ENCODE measurements at regions not wholly inside any gene's neighbourhood (a gene's known extent, or its start where the extent isn't known, plus 50 kb on each side); places are given as distances from the start of the nearest gene placed in this dataset.

DNA sequence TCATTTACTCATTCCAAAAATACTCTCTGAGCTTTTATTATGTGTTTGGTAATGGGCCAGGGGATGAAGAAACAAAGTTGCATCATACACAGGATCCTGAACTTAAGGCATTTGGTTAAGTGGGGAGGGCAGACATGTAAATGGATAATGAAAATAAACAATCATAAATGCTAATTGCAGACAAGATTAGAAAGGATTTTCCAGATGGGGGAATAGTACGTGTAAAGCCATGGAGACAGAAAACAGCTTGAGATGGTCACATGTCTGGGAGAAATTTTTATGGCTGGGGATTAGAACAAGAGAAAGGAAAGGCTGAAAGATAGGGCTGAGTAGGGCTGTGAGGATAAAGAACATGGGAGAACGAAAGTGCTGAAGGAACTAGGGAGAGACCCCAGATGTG lies 534.3 kb upstream of the LARGE1 start:
- no peak for DNase-seq

- no peak for DNase-seq
Observed at GRCh38 chr22:34462795-34463194, 542.5 kb upstream of the LARGE1 start.

DNA sequence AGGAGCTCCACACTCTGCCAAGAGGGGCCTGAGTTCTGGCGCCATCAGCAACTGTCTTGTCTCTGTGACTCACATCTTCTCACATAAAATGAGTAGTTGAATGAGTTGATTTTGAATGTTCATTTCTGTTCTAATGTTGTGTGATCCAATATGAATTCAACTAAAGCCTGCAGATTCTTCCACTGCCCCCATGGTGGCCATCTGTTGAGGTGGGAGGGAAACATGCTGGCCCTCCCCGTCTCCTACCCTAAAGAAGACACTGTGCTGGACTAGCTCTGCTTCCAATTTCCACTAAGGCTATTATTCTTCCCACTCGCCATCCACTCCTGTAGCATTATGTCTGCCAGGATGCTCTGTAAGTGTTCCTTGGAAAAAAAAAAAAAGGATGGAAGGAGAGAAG lies 555.6 kb upstream of the LARGE1 start:
- no peak for DNase-seq

DNA sequence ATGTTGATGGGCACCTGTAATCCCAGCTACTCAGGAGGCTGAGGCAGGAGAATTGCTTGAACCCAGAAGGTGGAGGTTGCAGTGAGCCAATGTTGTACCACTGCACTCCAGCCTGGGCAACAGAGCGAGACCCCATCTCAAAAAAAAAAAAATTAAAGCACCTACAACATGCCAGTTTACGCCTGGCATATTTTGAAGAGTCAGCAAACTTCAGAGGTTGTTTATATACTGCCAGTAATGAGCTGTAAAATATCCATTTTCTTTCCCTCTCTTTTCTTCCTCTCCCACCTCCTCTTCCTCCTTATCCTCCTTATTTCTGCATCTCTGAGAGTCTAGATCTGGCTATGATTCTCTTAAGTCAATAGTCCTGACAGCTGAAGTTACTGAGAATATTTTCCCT lies 556.5 kb upstream of the LARGE1 start:
- no peak for DNase-seq

GRCh38 chr22:34481090-34481489 lies 560.8 kb upstream of the LARGE1 start:
- no peak for DNase-seq

DNA sequence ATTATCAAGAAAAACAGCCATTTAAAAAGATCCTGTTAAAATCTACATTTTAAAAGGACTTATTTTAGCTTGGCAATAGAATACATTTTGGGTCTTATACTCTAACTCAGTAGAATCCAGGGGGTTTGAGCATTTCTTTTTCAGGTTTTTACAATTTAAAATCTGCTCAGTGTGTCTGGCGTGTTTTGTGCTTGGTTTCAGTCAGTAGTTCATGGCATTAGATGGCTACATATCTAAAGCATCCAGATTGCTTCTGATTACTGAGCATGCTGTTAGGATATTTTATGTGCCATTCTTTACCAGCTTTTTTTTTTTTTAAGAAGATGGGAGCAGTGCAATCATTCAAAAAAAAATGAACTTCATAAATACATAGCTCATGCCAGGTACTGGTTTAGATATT lies 566.1 kb upstream of the LARGE1 start:
- no peak for DNase-seq

DNA sequence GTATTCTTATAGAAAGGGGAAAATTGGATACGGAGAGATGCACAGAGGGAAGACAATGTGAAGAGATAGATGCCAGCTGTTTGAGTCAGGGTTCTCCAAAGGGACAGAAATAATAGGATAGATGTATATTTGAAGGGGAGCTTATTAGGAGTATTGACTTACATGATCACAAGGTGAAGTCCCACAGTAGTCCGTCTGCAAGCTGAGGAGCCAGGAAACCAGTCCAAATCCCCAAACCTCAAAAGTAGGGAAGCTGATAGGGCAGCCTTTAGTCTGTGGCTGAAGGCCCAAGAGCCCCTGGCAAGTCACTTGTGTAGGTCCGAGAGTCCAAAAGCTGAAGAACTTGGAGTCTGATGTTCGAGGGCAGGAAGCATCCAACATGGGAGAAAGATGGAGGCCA lies 569.6 kb upstream of the LARGE1 start:
- DNase-seq: no peak

GRCh38 chr22:34490886-34491285 lies 570.6 kb upstream of the LARGE1 start:
- no peak for DNase-seq

GRCh38 chr22:34493486-34493885 lies 572.5 kb upstream of the ISX start:
- no peak for DNase-seq

DNA sequence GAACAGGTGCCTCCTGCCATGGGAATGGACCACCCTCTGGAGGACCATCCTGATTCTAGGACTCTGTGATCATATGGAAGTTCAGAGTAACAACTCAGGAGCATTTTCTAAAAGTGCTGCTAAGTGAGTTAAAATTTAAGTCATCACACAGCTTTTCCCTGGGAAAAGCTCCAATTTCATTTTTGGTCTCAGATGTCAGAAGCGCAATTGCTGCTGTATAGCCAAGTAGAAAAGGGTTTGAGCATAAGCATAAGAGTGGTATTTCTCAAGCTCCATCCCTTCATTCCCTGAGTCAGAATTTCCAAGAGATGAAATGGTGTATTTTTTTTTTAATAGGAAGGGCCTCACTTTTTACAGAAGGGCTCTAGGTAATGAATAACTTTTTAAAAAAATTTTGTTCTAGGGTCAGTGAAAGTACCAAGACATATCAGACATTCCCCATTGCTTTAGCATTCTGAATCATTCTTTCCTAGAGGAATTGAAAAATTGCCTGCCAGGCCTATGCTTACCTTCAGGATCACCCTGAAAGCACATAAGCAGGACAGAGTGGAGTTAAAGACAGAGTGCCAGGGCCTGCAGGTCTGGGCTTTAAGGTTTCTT lies 564.5 kb upstream of the ISX start:
- DNase-seq: no peak

GRCh38 chr22:34502821-34503220 lies 563.1 kb upstream of the ISX start:
- DNase-seq: no peak

DNA sequence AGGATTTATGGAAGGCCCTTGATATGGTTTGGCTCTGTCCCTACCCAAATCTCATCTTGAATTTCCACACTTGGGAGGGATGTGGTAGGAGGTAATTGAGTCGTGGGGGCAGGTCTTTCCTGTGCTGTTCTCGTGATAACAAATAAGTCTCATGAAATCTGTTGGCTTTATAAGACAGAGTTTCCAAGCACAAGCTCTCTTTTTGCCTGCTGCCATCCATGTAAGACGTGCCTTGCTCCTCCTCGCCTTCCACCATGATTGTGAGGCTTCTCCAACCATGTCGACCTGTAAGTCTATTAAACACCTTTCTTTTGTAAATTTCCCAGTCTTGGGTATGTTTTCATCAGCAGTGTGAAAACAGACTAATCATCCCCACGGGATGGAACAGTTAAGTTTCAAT lies 557.2 kb upstream of the ISX start:
- no peak for DNase-seq

DNA sequence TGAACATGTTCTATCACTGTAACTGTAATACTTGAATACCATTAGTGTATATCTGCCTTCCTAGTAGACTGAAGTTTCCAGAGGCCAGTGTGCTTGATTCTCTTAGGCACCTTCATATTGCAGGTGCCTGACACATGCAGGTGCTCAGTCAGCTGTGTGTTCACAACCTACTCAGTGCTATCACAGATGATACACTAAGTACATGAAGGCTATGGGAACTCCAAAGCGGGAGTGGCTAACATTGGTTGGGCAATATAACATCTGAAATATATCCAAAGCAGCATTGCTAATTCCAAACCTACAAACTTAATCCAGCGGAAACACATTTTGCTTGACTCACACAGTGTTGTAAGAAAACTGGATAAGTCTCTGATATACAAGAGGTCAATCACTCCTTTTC lies 539.3 kb upstream of the ISX start:
- no peak for DNase-seq

GRCh38 chr22:34534101-34534500 lies 531.9 kb upstream of the ISX start:
- no peak for DNase-seq

GRCh38 chr22:34567367-34567766 lies 498.6 kb upstream of the ISX start:
- DNase-seq: no peak

GRCh38 chr22:34570408-34570807 lies 495.6 kb upstream of the ISX start:
- no peak for DNase-seq

DNA sequence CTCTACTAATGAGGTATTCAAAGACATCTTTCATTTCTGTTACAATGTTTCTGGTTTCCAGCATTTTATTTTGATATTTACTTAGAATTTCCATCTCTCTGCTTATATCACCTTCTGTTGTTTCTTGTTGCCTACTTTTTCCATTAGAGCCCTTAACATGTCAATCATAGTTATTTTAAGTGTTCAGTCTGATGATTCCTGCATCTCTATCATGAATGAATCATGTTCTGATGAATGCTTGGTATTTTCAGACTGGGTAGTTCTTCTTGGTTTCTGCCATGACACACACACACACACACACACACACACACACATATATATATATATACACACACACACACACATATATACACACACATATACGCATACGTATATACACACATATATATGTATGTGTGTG lies 486.4 kb upstream of the ISX start:
- no peak for DNase-seq

GRCh38 chr22:34587357-34588356 lies 478.3 kb upstream of the ISX start:
- no peak for DNase-seq

DNA sequence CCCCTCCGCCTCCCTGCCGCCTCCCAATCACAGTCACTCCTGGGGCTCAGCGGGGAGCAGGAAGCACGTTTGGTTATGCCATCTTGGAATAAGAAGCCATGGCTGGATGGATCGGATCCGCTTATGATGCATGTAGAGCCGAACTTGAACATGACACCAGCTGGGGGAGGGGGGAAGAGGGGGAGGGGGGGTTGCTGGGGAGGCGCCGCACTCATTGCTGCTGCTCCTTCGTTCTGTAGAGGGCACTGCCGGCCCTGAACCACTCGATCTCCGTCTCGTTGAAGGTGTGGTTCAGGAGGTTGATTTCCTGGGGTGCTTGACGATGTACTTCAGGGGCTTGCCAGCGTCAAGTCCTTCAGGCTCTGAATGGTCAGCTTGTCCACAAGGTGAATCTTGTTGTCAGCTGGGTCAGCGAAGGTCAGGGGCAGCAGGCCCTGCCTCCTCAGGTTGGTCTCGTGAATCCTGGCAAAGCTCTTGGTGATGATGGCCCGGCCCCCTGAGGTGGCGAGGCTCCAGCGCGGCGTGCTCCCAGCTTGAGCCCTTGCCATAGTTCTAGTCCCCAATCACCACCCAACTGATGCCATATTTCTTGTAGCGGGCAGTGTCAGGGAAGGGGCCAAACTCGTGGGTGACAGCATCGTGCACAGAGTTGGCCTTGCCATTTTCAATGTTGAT lies 476.9 kb upstream of the ISX start:
- DNase-seq: no peak

DNA sequence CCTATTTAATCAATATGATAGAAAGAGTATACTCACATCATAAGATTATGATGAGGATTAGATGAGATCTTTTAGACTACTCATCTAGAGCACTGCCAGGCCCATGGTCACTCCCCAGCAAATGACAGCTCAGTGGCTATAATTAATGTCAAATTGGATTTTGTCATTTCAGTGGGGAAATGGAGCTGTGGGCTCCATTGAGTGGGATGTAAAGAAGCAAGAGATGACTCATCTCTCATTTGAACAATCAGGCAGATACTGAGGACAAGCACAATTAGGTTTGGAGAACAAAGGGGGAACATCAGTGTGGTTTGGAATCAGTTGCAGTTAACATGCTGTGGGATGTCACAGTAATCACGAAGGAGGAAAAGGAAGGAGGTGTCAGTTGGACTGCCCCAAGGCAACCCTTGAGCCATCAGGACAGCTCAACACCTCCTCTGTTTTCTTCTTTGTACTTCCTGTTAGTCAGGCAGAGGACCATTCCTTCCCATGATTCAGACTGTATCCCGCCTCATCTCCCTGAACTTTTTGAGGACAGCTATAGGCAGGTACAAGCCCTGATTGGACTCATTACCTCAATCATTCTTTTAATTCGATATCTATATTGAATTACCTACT lies 473.7 kb upstream of the ISX start:
- no peak for DNase-seq

- no peak for DNase-seq
Observed at GRCh38 chr22:34599567-34599966, 466.4 kb upstream of the ISX start.

GRCh38 chr22:34604312-34604711 lies 461.6 kb upstream of the ISX start:
- DNase-seq: no peak

DNA sequence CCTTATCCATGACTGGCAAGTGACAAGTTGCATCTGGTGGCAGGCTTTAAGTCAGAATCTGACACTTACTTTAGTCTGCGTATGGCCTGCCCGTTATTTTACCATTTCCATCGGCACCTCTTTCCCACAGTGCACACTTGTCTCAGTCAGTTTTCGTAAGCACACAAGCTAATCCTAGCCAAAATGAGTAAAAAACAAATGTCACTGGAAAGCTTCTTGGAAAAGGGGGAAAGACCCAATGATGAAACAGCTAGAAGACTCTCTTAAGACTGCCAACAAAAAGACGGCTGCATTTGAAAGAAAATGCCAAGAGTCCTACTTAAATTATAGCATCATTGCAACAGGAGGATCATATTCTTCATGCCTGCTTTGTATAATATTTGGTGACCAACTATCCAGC lies 457.9 kb upstream of the ISX start:
- DNase-seq: no peak

Measured in activated CD4-positive, CD25-positive, alpha-beta regulatory T cell (primary cell).